Spleen (tissue), 7 donors: ENCODE measurements at regions not wholly inside any gene's neighbourhood (a gene's known extent, or its start where the extent isn't known, plus 50 kb on each side); places are given as distances from the start of the nearest gene placed in this dataset.

ENCODE experiments used
- POLR2A ChIP-seq, 3 donors: fragments of 450-650 bp; IDR thresholded peaks; one replicate each; pipeline ENCODE4 v1.5.1; 2017; ENCODE audit warnings: antibody characterized with exemption in 3 of 3, mild to moderate bottlenecking in 1 of 3
- TF ChIP-seq, protein P1 (sequence below), 11 experiments: fragments of 200-600 bp in 7 of 11; fragments of 450-650 bp in 4 of 11; sonication (generic) in 4 of 11; IDR thresholded peaks in 8 of 11; conservative IDR thresholded peaks in 3 of 11; 1 replicate in 7 of 11; 2 replicates in 4 of 11; pipeline versions ENCODE4 v1.4.0 to v1.8.0; 2016 to 2021; ENCODE audit warnings: antibody characterized with exemption in 11 of 11, inconsistent platforms in 4 of 11, mild to moderate bottlenecking in 1 of 11
- donor health status: DM: no; HTN: no; CAD: no; lungs with moderate emphysema.
- donor health status: DM: no; HTN: no; CAD: no.
- donor health status: DM: no; HTN: no; CAD: no.

GRCh38 chr13:58985845-58986244, 1177.9 kb downstream of the DIAPH3 start:
- TF ChIP-seq, protein P1, sequence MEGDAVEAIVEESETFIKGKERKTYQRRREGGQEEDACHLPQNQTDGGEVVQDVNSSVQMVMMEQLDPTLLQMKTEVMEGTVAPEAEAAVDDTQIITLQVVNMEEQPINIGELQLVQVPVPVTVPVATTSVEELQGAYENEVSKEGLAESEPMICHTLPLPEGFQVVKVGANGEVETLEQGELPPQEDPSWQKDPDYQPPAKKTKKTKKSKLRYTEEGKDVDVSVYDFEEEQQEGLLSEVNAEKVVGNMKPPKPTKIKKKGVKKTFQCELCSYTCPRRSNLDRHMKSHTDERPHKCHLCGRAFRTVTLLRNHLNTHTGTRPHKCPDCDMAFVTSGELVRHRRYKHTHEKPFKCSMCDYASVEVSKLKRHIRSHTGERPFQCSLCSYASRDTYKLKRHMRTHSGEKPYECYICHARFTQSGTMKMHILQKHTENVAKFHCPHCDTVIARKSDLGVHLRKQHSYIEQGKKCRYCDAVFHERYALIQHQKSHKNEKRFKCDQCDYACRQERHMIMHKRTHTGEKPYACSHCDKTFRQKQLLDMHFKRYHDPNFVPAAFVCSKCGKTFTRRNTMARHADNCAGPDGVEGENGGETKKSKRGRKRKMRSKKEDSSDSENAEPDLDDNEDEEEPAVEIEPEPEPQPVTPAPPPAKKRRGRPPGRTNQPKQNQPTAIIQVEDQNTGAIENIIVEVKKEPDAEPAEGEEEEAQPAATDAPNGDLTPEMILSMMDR (IDR thresholded peaks at IDR 0.05 in 8 of 11, conservative IDR thresholded peaks at IDR 0.05 in 3 of 11), result no peak
- TF ChIP-seq POLR2A (IDR thresholded peaks at IDR 0.05), result no peak
